ENCODE measurements at regions not wholly inside any gene's neighbourhood (a gene's known extent, or its start where the extent isn't known, plus 50 kb on each side); places are given as distances from the start of the nearest gene placed in this dataset.

DNA sequence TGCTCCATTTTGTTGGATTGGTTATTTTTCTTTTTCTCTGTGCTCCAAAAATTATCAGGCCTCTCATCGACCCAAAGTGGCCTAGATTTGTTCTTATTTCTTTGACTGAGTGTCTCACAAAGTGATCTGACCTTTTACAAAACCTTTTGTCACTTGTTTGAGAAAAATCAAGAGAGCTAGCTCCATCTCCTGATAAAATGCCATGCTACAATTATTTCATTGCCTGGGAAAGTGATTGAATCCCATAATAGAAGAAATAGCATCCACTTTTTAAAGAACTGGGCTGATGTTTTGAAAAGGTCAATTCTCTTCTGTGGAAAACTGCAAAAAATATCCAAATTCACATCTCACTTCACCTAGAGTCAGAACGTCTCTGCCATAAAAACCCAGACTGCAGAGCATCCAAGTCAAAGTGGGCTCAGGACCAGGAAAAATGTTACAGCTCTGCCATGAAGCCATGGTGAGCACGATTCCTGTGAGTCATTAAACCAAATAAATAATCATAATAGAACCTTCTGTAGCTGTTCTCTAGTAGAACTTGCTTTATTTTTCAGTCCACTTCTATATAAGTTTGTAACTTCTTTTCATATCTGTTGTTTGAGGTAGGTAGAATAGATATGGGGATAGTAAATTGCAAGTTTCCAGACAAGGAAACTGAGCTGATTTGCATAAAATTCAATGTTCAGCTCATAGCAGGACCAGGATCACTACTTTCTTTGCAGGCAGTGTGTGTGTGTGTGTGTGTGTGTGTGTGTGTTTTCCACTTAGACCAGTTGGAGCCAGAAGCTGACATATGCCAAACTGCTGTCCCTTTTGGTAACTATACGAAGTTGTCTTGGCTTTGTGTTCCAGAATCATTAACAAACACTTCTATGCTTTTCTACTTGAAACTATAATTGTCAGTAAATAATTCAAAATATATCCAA is 632.5 kb upstream of the ANKRD30A start:
- no peaks in the 10 kb centered on the region for H3K79me2 ChIP-seq (ENCODE audit: control insufficient read depth, insufficient read depth, low read length)
- Mint-ChIP-seq H3K27ac (no peak overlapping the region), H3K4me3 (no peak overlapping the region), H3K27me3 (peaks cover 4% of the 10 kb centered on the region), H3K9me3 (ENCODE audit: insufficient read depth) (no peaks in the 10 kb centered on the region), H3K4me1 (no peaks in the 10 kb centered on the region)
- H3K27ac ChIP-seq (ENCODE audit: low read length in 2 of 2), result no peak overlapping the region
- H3K4me3 ChIP-seq (ENCODE audit: control extremely low read depth in 1 of 5, extremely low read depth in 1 of 5, insufficient read depth in 1 of 5, low read depth in 2 of 5, low read length in 4 of 5), result no peak overlapping the region
- H3K9me3 ChIP-seq (ENCODE audit: control extremely low read depth in 1 of 3, control insufficient read depth in 2 of 3, insufficient read depth in 1 of 3, low read length in 2 of 3), result no peaks in the 10 kb centered on the region
- DNase-seq (no peak), ATAC-seq (ENCODE audit: low read depth) (no peak)
- intact Hi-C loops (cut with micrococcal nuclease), result no loop called here
- ChIA-PET CTCF (no interaction called here), POLR2A (no interaction called here)
- H2AFZ ChIP-seq (ENCODE audit: insufficient read depth, low read depth, low read length, poor library complexity, severe bottlenecking), result no peak overlapping the region
- 86% methylated on average over 2 of the region's 4 CpGs for WGBS (ENCODE audit: insufficient coverage)
- TF ChIP-seq, protein P1, sequence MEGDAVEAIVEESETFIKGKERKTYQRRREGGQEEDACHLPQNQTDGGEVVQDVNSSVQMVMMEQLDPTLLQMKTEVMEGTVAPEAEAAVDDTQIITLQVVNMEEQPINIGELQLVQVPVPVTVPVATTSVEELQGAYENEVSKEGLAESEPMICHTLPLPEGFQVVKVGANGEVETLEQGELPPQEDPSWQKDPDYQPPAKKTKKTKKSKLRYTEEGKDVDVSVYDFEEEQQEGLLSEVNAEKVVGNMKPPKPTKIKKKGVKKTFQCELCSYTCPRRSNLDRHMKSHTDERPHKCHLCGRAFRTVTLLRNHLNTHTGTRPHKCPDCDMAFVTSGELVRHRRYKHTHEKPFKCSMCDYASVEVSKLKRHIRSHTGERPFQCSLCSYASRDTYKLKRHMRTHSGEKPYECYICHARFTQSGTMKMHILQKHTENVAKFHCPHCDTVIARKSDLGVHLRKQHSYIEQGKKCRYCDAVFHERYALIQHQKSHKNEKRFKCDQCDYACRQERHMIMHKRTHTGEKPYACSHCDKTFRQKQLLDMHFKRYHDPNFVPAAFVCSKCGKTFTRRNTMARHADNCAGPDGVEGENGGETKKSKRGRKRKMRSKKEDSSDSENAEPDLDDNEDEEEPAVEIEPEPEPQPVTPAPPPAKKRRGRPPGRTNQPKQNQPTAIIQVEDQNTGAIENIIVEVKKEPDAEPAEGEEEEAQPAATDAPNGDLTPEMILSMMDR (IDR thresholded peaks at IDR 0.05), result no peak
- TF ChIP-seq EZH2 (IDR thresholded peaks at IDR 0.05; ENCODE audit: borderline replicate concordance, insufficient read depth, low read depth, low read length, poor library complexity, severe bottlenecking), result no peak
- no peak overlapping the region for H3K9ac ChIP-seq (ENCODE audit: low read length)
- no peak overlapping the region for H3K4me2 ChIP-seq (replicated peaks; ENCODE audit: low read depth, low read length, poor library complexity, severe bottlenecking)
- H3K36me3 ChIP-seq (replicated peaks in 1 of 2; ENCODE audit: control extremely low read depth in 1 of 2, control insufficient read depth in 1 of 2, extremely low read depth in 1 of 2, insufficient read depth in 2 of 2, low read length in 1 of 2), result no peaks in the 10 kb centered on the region
- no peaks in the 10 kb centered on the region for H3K4me1 ChIP-seq (ENCODE audit: control insufficient read depth in 2 of 2, insufficient read depth in 2 of 2, low read length in 2 of 2)
- H4K20me1 ChIP-seq (ENCODE audit: control insufficient read depth, insufficient read depth, low read length, poor library complexity, severe bottlenecking), result no peaks in the 10 kb centered on the region
- no peaks in the 10 kb centered on the region for H3K27me3 ChIP-seq (replicated peaks in 1 of 4; ENCODE audit: control extremely low read depth in 1 of 4, control insufficient read depth in 3 of 4, insufficient read depth in 4 of 4, low read length in 3 of 4)

DNA sequence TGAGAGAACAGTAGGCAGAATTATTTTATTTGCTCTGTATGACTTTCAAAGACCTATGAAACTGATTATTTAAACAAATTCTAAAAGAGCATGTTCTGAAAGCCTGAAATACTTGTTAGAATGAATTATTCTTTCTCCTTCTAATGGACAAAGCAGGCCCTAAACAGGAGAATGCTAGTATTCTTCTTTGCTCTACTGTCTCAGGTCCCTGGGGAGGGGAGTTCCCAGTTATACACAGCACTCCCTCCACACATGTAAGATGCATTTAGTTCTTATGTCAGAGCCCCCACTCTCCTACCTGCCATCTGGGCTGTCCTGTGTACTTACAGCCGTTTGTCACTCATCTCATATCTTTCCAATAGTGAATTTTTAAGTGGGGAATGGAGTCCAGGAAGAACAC is 633.5 kb upstream of the ANKRD30A start:
- peaks cover 4% of the 10 kb centered on the region for H3K27me3 Mint-ChIP-seq
- no peak overlapping the region for H3K4me3 Mint-ChIP-seq
- intact Hi-C loops (cut with micrococcal nuclease), result no loop called here

More for the DNA sequence above, 633.5 kb upstream of the ANKRD30A start:
- ATAC-seq (ENCODE audit: low read depth) (no peak), DNase-seq (no peak)
- no peaks in the 10 kb centered on the region for H3K4me1 Mint-ChIP-seq
- H3K27me3 ChIP-seq (replicated peaks in 1 of 4; ENCODE audit: control extremely low read depth in 1 of 4, control insufficient read depth in 3 of 4, insufficient read depth in 4 of 4, low read length in 3 of 4), result no peaks in the 10 kb centered on the region
- H3K27ac Mint-ChIP-seq, result no peak overlapping the region
- H3K4me2 ChIP-seq (replicated peaks; ENCODE audit: low read depth, low read length, poor library complexity, severe bottlenecking), result no peak overlapping the region
- H3K4me3 ChIP-seq (ENCODE audit: control extremely low read depth in 1 of 5, extremely low read depth in 1 of 5, insufficient read depth in 1 of 5, low read depth in 2 of 5, low read length in 4 of 5), result no peak overlapping the region
- CTCF ChIA-PET, result no interaction called here
- TF ChIP-seq, protein P1 (IDR thresholded peaks at IDR 0.05), result no peak
- TF ChIP-seq EZH2 (IDR thresholded peaks at IDR 0.05; ENCODE audit: borderline replicate concordance, insufficient read depth, low read depth, low read length, poor library complexity, severe bottlenecking), result no peak
- no peaks in the 10 kb centered on the region for H3K9me3 Mint-ChIP-seq (ENCODE audit: insufficient read depth)
- H3K9ac ChIP-seq (ENCODE audit: low read length), result no peak overlapping the region
- no peak overlapping the region for H3K27ac ChIP-seq (ENCODE audit: low read length in 2 of 2)
- WGBS (ENCODE audit: insufficient coverage), result no CpG with 5 or more reads among the region's 1 CpG
- no peaks in the 10 kb centered on the region for H3K36me3 ChIP-seq (replicated peaks in 1 of 2; ENCODE audit: control extremely low read depth in 1 of 2, control insufficient read depth in 1 of 2, extremely low read depth in 1 of 2, insufficient read depth in 2 of 2, low read length in 1 of 2)
- POLR2A ChIA-PET, result no interaction called here
- no peak overlapping the region for H2AFZ ChIP-seq (ENCODE audit: insufficient read depth, low read depth, low read length, poor library complexity, severe bottlenecking)
- no peaks in the 10 kb centered on the region for H3K9me3 ChIP-seq (ENCODE audit: control extremely low read depth in 1 of 3, control insufficient read depth in 2 of 3, insufficient read depth in 1 of 3, low read length in 2 of 3)
- no peaks in the 10 kb centered on the region for H4K20me1 ChIP-seq (ENCODE audit: control insufficient read depth, insufficient read depth, low read length, poor library complexity, severe bottlenecking)
- H3K4me1 ChIP-seq (ENCODE audit: control insufficient read depth in 2 of 2, insufficient read depth in 2 of 2, low read length in 2 of 2), result no peaks in the 10 kb centered on the region
- H3K79me2 ChIP-seq (ENCODE audit: control insufficient read depth, insufficient read depth, low read length), result no peaks in the 10 kb centered on the region

Data from B cell (primary cell).